Globus pallidus (tissue), 1 donor: ENCODE measurements at regions not wholly inside any gene's neighbourhood (a gene's known extent, or its start where the extent isn't known, plus 50 kb on each side); places are given as distances from the start of the nearest gene placed in this dataset.

Experiments
- DNase-seq: peaks from one replicate; pipeline ENCODE4 v3.0.0-alpha.2; 2015; ENCODE audit warnings: low spot score

- no peak for DNase-seq
These were observed 193.2 kb upstream of the MAP3K1 start for GRCh38 chr5:56622141-56622540.

GRCh38 chr5:56620903-56621677, 194.3 kb upstream of the MAP3K1 start:
- DNase-seq = no peak

DNA sequence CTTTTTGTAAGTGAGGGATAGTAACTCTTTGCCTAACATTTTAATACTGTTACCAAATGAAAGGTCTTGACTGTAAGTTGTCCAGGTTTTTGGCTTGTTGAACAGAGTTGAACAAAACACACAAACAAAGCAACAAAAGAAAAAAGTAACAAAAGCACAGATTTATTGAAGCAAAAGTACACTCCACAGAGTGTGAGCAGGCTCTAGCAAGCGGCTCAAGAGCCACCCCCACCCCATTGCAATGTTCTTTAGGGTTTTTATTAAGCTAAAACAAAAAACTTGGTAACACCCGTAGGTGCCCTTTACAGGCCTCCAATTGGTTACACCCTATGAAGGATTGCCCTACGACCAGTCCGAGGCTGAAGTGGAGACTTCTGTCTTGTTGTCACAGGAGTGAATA, 197.4 kb upstream of the MAP3K1 start:
- no peak for DNase-seq

DNA sequence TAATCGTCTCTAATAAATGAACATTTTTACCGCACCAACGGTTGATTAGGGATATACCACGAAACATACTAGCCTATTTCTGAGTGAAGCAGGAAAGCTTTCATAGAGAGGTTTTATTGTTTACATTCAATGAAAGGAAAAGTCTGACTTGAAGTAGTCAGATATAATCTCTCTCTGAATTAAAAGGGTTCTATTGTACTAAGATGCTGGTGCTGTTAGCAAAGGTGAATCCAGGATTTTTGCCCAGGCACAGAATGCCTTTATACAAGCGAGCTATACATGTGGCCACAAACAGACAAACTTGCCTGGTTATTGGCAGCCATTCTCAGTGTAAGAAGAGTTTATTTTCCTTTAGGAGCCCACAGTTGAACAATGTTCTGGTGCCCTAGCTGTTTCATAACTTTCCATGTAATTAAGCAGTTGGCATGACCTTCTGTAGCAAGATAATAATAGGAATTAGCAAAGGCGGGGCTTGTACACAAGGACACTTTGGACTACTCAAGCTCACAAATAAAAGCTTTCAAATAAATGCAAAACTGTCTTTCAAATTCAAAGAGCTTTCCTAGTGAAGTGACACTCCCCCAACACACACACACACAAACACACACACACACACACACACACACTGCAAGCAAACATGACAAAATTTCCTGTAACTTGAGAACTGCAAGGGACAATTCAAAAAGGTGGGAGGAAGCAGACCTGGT, 198.7 kb upstream of the MAP3K1 start:
- no peak for DNase-seq

DNA sequence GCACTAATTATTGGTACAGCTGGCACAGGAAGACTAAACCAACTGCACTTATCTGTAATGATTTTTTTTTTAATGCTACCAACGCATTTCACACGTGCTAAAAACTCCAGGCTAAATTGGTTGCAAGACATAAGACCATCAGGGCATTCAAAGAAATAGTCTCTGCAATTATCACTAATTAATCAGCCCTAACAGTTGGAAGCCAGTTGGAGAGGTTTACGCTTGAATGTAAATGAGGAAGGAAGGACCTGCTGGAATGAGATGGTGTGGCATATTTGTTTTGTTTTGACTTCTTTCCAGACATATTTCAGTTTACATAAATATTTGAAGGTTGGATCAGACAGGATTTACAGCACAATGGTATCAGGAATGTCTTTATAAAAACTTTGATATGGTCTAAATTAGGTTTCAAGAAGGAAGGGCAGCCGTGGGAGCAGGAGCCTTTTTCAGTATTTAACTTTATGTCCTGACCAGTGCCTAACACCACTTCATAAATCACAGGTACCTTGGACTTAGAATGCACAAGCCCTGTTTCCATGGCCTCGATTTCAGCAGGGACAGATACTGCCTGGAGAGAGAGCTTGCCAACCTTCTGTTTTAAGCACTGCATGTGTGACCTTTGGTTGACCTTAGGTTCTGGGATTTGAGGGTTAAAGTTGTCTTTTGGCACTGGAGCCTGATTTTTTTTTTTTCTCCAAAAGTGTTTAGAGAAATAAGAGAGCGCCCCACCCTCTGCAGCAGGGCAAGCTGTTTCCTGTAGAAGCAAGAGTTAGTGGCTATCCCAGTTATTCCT, 199.8 kb upstream of the MAP3K1 start:
- DNase-seq = no peak

DNA sequence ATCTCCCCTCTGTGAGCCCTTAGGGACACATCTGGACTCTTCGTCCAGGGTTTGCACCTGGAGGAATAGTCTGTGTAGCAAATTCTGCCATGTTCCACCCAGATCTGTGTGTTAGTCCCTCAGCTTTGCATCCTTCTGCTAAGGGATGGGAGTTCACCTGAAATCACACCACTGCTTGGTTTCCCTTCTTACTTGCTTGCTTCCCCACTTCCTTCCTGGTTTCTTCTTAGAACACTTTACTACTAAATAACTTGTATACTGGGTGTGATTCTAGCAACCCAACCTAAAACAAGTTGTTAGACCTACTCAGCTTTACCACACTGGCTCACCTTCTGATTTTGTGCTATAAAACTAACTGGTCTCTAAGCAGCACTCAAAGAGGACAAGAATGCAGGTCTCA, 202.6 kb upstream of the MAP3K1 start:
- no peak for DNase-seq

GRCh38 chr5:56612353-56612752, 203.0 kb upstream of the MAP3K1 start:
- DNase-seq = no peak

GRCh38 chr5:56610093-56610698, 205.2 kb upstream of the MAP3K1 start:
- DNase-seq = no peak

GRCh38 chr5:56608217-56608925, 207.0 kb upstream of the MAP3K1 start:
- peak; percentile 15 for DNase-seq

DNA sequence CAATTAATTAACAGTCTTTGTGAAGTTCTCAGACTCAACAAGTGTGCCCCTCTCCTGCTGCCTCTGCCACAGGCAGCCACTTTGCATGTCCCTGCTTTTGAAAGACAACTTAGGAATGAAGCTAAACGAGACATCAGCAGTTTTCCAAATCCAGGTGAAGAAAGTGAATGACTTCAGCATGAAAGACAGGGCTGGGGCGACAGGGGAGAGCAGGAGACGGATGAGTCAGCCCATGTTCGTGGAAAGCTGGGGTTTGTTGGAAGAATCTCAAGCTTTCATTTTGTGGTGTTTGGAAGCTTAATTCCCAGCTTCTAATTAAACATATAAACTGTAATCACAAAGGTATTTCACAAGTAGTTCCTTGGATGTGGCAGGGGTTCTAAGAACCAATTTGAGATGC, 207.8 kb upstream of the MAP3K1 start:
- DNase-seq = no peak

- no peak for DNase-seq
These were observed 208.3 kb upstream of the MAP3K1 start for GRCh38 chr5:56607074-56607473.

- DNase-seq = no peak
These were observed 209.2 kb upstream of the MAP3K1 start for GRCh38 chr5:56606192-56606591.

DNA sequence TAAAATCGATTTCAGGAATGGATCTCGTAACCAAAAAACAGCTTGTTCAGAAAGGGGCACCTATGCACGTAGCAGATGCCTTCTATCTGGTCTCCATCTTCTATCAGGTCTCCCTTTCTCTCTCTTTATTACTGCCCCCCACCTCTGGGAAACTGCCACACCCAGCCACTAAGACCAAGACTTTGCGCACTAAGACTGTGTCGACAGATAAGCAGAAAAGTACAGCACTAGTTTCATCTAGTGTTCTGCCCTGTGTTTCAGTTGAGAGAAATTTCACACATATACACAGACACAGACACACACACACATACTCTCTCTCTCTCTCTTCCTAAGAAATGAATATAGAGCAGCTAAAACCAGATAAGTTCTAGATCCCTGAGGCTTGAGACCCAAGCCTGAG, 210.1 kb upstream of the MAP3K1 start:
- DNase-seq = no peak

DNA sequence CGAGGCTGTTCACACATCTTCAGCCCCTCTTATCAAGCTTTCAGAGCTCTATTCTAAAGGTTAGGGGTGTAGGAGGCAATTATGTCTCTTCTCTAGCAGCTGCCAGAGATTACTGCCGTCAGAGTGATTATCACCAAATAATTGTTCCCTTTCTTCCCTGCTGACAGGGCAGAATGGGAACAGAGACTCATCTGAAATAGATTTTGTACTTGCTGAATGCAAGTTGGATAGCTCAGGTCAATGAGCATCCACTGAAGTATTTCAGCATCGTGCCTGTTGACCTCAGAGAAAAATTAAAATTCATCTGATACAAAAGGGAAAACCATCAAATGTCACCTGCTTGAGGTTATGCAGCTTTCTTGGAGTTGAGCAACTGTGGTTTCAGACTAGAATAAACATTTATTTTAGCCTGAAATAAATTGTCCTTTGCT, 213.7 kb upstream of the MAP3K1 start:
- no peak for DNase-seq

GRCh38 chr5:56598941-56599340, 216.4 kb upstream of the MAP3K1 start:
- DNase-seq = no peak

- no peak for DNase-seq
These were observed 219.2 kb upstream of the MAP3K1 start for GRCh38 chr5:56596155-56596554.

DNA sequence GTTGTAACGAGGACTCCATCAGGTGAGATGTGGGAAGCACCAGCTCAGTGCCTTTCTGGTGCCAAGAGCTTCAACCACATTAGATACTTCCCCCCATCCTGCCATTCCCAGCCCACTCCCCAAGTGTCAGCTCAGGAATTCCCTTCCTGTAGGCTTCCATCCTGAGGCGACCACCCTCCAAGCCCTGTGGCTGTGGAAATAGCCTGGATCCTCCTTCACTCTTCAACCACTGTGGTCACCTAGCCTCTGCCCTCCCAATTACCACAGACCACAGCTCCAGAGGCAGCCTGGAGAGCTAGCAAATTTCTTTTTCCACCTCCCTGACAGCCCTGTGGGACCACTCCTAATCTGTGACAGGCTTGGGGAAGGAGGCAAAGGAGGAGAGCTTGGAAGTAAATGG, 219.8 kb upstream of the MAP3K1 start:
- DNase-seq = no peak

DNA sequence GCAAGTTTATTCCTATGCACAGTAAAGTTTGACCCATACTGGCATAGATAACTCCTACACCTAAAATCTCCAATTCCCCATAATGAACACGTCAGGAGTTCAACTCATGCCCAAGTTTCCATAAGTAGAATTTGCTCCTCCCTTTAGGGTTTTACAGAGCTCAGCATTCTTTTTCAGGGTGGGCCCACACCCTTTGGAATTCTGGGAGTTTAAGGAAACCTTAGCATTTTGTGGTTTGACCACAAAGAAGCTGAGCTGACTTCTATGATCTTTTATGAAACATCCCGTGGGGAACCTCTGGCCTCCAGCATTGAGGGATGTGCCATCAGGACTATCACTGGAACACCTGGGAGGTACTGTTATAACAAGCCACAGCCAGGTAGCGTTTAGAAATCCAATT, 220.6 kb upstream of the MAP3K1 start:
- DNase-seq = no peak

DNA sequence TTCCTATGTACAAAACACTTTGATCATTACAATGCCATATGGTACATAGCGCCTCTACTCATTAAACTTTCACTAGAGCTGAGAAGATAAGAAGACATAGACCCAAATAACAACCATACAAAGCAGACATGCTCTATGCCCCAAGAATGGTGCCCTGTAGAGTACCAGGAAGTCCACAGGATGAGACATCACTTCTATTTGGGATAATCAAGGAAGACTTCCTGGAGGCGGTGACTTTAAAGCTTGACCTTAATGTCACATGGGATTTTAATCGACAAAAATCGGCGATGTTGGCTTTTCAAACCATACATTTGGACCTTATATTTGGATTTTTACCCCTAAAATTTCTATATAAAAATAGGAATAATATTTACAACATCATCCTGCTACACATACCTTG, 224.3 kb upstream of the MAP3K1 start:
- no peak for DNase-seq

GRCh38 chr5:56589481-56589860, 225.9 kb upstream of the MAP3K1 start:
- DNase-seq = no peak

DNA sequence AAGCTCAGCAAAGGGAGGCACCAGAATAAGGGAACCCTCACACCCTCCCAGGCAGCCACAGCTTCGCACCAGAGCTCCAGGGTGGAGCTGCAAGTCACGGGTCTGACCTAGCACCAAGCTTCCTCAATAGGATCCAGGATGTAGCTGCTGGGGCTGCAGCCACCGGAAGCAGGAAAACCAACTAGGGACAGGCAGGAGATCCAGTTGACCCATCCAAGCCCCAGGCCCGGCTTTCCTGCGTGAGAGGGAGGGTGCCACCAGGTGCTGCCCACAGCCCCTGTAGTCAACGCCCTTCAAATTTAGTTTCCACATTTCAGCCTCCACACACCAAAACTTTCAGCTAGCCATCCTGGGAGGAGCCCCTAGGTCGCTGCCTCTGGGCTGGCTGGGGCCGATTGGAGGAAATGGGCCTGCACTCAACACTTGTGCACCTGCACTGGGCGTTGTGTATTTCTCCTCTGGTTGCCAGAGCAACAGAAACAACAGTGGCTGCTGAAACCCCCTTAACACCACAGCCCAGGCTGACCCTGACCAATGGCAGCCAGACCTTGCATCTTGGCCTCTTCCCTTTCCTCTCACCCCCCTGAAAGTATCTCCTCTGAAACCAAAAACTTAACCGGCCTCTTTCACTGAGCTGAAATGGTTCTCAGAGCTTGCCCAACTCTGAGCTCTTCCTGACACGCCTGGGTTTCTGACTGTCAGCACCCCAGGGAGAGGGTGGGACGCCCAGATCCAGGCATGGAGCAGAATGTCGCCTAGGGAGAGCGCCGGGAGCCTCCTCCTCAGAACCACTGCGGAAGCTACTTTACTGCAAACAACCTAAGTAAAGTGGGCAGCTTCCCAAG, 226.5 kb upstream of the MAP3K1 start:
- DNase-seq = no peak
